GM19043 (cell line): ENCODE measurements at regions not wholly inside any gene's neighbourhood (a gene's known extent, or its start where the extent isn't known, plus 50 kb on each side); places are given as distances from the start of the nearest gene placed in this dataset.

Experiments
- ATAC-seq: cut with Tn5 transposase; IDR thresholded peaks from one replicate; pipeline ENCODE4 v1.9.1; 2021; ENCODE audit warnings: low read depth; ENCODE audit not compliant: unreplicated experiment

- no peak for ATAC-seq
Measured at GRCh38 chr4:15260758-15261157, 167.1 kb upstream of the C1QTNF7 start.

DNA sequence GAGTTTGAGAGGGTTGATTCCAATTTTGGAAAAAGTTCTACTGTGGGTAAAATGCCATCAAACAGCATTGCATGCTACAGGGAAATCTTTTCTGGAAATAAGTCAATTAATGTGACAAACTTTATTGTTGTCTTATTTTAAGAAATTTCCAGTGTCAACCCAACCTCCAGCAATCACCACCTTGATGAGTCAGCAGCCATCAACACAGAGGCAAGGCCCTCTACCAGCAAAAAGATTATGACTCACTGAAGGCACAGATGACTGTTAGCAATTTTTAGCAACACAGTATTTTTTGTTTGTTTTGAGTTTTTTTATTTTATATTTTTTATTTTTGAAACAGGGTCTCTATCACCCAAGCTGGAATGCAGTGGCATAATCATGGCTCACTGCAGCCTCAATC lies 165.4 kb upstream of the C1QTNF7 start:
- ATAC-seq: no peak

- no peak for ATAC-seq
Measured at GRCh38 chr4:15270201-15270600, 157.6 kb upstream of the C1QTNF7 start.

GRCh38 chr4:15286041-15286440 lies 141.8 kb upstream of the C1QTNF7 start:
- ATAC-seq: no peak

- ATAC-seq: no peak
Measured at GRCh38 chr4:15291122-15291521, 136.7 kb upstream of the C1QTNF7 start.

- ATAC-seq: no peak
Measured at GRCh38 chr4:15293711-15294110, 134.1 kb upstream of the C1QTNF7 start.

DNA sequence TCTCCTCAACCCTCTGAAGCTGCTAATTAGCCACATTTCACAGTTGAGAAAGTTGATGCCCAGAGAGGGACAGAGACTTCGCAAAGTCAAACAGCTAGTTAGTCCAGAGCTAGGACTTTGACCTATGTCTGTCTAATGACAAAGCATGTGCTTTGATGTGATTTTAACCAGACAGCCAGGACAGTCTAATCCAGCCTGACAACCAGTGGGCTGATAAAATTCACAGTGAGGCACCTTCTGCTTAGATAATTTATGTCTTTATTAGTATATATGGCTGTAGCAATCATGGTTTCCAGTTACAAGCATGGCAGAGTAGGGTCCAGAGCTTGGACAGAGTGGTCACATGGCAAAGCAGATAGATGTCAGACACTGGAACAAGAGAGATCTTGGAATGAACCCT lies 133.6 kb upstream of the C1QTNF7 start:
- no peak for ATAC-seq

DNA sequence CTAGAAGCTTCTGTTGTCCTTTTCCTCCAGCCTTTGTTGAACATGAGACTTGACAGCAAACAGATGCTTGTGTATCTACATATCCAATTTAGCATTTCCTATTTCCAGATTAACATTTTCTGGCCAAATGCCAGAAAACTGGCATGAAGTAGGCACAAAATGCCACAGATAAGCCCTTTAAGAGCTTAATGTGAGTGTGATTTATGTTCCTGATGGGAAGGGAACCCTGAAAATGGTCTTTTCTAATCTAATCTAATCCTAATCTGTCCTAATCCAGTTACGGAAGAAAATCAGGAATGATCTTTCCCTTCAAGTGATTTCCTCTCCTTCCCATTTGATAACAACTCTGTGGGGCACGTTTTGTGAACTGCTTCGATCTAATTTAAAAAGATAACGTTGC lies 133.0 kb upstream of the C1QTNF7 start:
- no peak for ATAC-seq

DNA sequence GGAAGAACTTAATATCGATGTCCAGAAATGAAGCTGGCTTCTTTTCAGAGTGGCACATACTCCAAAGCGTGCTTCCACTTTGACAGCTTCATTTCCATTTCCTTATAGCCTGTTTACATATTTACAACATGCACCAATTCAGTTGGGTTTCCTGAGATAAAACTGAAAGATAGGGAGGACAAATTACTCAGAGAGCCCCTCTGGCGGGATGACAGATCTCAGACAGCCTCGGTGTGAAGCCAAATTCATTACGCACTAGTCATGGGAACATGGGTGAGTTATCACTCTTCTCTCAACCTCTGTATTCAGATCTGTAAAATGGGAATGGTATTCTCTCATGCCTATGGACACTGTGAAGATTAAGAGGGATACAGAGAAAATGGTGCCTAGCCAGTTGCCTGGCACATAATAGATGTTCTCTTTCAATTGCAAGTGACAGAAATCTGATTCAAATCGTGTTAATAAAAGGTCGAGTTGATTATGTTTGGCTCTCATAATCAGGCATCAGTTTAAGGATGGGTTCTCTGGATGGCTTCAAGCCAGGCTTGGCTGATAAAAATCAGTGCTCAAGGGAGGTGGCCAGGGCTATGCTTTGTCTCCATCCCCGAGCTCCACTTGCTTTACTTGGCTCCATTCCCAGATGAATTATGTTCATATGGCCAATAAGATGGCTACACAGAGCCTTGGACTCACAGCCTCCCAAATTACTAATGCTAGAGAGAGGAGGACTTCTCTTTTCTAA lies 132.2 kb upstream of the C1QTNF7 start:
- ATAC-seq: no peak

DNA sequence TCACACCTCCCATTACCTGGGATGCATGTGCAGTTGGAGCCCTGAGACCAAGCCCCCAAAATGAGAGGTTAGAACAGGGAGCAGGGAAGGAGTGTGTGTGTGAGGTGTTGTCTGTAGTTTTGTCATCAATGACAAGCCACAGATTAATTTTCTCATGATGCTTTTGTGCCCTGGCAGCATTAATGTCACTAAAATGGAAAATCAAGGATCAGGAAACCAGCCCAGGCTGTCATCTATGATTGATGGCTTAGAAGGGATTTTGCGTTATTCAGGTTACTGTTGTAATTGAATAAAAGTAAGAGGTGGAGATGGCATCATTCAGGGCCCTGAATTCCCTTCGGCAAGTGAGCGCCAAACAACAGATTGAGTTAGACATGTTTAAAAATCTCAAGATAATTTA lies 130.5 kb upstream of the C1QTNF7 start:
- ATAC-seq: no peak

DNA sequence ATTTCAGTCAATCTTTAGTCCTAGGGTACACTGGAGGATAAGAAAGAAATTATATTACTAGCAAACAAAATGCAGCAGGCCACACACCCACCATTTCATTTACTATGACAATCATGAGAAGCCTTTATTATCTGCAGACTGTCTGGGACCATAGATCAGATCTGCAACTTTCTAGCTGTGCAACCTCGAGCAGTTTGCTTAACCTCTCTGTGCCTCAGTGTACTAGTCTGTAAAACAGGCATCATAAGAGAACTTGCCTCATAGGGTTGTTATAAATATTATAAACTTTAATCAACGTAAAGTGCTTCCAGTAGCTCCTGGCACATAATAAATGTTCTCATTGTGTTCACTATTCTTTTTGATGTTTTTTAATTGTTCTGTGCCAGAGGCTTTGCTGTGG lies 128.2 kb upstream of the C1QTNF7 start:
- ATAC-seq: no peak

GRCh38 chr4:15303052-15303641 lies 124.7 kb upstream of the C1QTNF7 start:
- no peak for ATAC-seq

GRCh38 chr4:15314974-15315373 lies 112.9 kb upstream of the C1QTNF7 start:
- no peak for ATAC-seq

GRCh38 chr4:15317246-15317645 lies 110.6 kb upstream of the C1QTNF7 start:
- no peak for ATAC-seq

GRCh38 chr4:15318621-15319348 lies 109.0 kb upstream of the C1QTNF7 start:
- ATAC-seq: no peak

GRCh38 chr4:15320121-15320678 lies 107.6 kb upstream of the C1QTNF7 start:
- ATAC-seq: no peak

DNA sequence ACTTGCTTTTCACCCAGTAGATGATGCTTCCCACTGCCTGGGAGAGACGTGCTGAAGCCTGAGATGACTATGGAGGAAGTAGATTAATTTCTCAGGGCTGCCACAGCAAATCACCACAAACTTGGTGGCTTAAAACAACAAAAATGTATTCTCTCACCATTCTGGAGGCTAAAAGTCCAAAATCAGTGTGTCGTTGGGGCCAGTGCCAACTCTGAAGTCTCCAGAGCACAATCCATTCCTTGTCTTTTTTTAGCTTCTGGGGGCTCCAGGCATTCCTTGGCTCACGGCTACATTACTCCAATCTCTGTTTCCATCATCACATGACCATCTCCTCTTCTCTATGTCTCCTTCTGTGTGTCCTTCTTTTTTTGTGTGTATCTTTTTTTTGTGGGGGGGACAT lies 105.8 kb upstream of the C1QTNF7 start:
- no peak for ATAC-seq

GRCh38 chr4:15325987-15326386 lies 101.8 kb upstream of the C1QTNF7 start:
- no peak for ATAC-seq

GRCh38 chr4:15327311-15328298 lies 100.2 kb upstream of the C1QTNF7 start:
- ATAC-seq: no peak

GRCh38 chr4:15331930-15332329 lies 95.9 kb upstream of the C1QTNF7 start:
- no peak for ATAC-seq
